Endodermal cell (in vitro differentiated cells): ENCODE measurements at regions not wholly inside any gene's neighbourhood (a gene's known extent, or its start where the extent isn't known, plus 50 kb on each side); places are given as distances from the start of the nearest gene placed in this dataset.

ENCODE experiments used
- DNase-seq: peaks from one replicate; pipeline ENCODE4 v3.0.0-alpha.2; 2017
- H3K27ac ChIP-seq: 2 replicates; pipeline ENCODE4 v1.5.1; 2013; ENCODE audit warnings: mild to moderate bottlenecking, low read depth, low read length, moderate library complexity
- H3K27me3 ChIP-seq: 2 replicates; pipeline ENCODE4 v1.6.1; 2013; ENCODE audit warnings: mild to moderate bottlenecking, low read length, moderate library complexity; ENCODE audit not compliant: insufficient read depth, control insufficient read depth, poor library complexity, severe bottlenecking
- H3K36me3 ChIP-seq: 2 replicates; pipeline ENCODE4 v1.7.0; 2013; ENCODE audit warnings: mild to moderate bottlenecking, low read length, moderate library complexity; ENCODE audit not compliant: control insufficient read depth, insufficient read depth
- H3K4me1 ChIP-seq: one replicate; pipeline ENCODE4 v1.7.0; 2013; ENCODE audit warnings: low read length; ENCODE audit not compliant: control insufficient read depth, insufficient read depth
- H3K4me3 ChIP-seq: 2 replicates; pipeline ENCODE4 v1.5.1; 2013; ENCODE audit warnings: mild to moderate bottlenecking, low read length, moderate library complexity
- H3K9ac ChIP-seq: 2 replicates; pipeline ENCODE4 v1.6.1; 2013; ENCODE audit warnings: mild to moderate bottlenecking, low read length, moderate library complexity; ENCODE audit not compliant: poor library complexity, severe bottlenecking; ENCODE audit errors: extremely low read depth
- H3K9me3 ChIP-seq: 2 replicates; pipeline ENCODE4 v1.6.1; 2013; ENCODE audit warnings: mild to moderate bottlenecking, low read length, moderate library complexity; ENCODE audit not compliant: control insufficient read depth
- H3K27ac Mint-ChIP-seq: 2 replicates; pipeline ENCODE4 v1.8.0; 2020; ENCODE audit warnings: mixed read lengths
- H3K27me3 Mint-ChIP-seq: 2 replicates; pipeline ENCODE4 v1.8.0; 2021; ENCODE audit warnings: mild to moderate bottlenecking, mixed read lengths; ENCODE audit not compliant: insufficient read depth
- H3K36me3 Mint-ChIP-seq: 2 replicates; pipeline ENCODE4 v1.8.0; 2020; ENCODE audit warnings: low read depth, mixed read lengths
- H3K4me1 Mint-ChIP-seq: 2 replicates; pipeline ENCODE4 v1.8.0; 2020; ENCODE audit warnings: mixed read lengths
- H3K4me3 Mint-ChIP-seq: 2 replicates; pipeline ENCODE4 v1.8.0; 2020; ENCODE audit warnings: mild to moderate bottlenecking, moderate library complexity, mixed read lengths
- H3K9me3 Mint-ChIP-seq: 2 replicates; pipeline ENCODE4 v1.8.0; 2020; ENCODE audit warnings: mild to moderate bottlenecking, mixed read lengths
- WGBS, 2 experiments: methylation state at CpG; one replicate each; pipeline versions ENCODE4 v1.1.5 to v1.1.7; 2013; ENCODE audit warnings: missing lambda C conversion rate in 2 of 2, mixed read lengths in 1 of 2; ENCODE audit not compliant: insufficient coverage in 1 of 2, insufficient read length in 1 of 2; 5-methylcytosine and 5-hydroxymethylcytosine counted together
- TF ChIP-seq, protein P1 (sequence below): fragments of 200-600 bp; sonication (generic); conservative IDR thresholded peaks from 2 replicates; pipeline ENCODE4 v1.5.0; 2021; ENCODE audit warnings: antibody characterized with exemption, mild to moderate bottlenecking

DNA sequence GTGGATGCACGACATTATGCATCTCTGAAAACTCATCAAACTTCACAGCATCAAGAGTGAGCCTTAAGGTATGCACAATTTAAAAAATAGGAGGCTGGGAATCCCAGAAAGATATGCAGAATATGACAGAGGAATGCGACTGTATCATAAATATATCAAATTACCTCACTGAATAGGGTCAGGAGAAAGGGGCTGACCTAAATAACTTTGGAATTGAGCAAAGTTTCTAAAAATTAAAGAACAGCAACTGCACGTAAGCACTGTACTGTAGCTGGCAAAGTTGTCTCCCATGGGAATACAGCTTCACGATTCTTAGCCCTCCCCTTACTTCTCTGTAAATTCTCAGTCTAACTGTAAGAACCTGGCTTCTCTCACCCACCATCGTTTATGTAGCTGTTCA, 397.4 kb upstream of the ZFP42 start:
- Histone ChIP-seq H3K4me3 (no peak overlapping the region), H3K27me3 (no peaks in the 10 kb centered on the region), H3K4me1 (no peaks in the 10 kb centered on the region), H3K27ac (no peak overlapping the region), H3K36me3 (no peaks in the 10 kb centered on the region), H3K9ac (no peak overlapping the region), H3K9me3 (no peaks in the 10 kb centered on the region)
- H3K9me3 Mint-ChIP-seq, result no peaks in the 10 kb centered on the region
- DNase-seq, result no peak
- H3K27ac Mint-ChIP-seq, result no peak overlapping the region
- TF ChIP-seq, protein P1, sequence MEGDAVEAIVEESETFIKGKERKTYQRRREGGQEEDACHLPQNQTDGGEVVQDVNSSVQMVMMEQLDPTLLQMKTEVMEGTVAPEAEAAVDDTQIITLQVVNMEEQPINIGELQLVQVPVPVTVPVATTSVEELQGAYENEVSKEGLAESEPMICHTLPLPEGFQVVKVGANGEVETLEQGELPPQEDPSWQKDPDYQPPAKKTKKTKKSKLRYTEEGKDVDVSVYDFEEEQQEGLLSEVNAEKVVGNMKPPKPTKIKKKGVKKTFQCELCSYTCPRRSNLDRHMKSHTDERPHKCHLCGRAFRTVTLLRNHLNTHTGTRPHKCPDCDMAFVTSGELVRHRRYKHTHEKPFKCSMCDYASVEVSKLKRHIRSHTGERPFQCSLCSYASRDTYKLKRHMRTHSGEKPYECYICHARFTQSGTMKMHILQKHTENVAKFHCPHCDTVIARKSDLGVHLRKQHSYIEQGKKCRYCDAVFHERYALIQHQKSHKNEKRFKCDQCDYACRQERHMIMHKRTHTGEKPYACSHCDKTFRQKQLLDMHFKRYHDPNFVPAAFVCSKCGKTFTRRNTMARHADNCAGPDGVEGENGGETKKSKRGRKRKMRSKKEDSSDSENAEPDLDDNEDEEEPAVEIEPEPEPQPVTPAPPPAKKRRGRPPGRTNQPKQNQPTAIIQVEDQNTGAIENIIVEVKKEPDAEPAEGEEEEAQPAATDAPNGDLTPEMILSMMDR, result no peak
- H3K36me3 Mint-ChIP-seq, result no peaks in the 10 kb centered on the region
- no peaks in the 10 kb centered on the region for H3K27me3 Mint-ChIP-seq
- no peaks in the 10 kb centered on the region for H3K4me1 Mint-ChIP-seq
- 87 to 95% methylated on average over 2 to 5 of the region's 5 CpGs for WGBS, 2 experiments
- H3K4me3 Mint-ChIP-seq, result no peak overlapping the region

- H3K36me3 ChIP-seq, result no peaks in the 10 kb centered on the region
- H3K9ac ChIP-seq, result no peak overlapping the region
- no peak overlapping the region for H3K4me3 ChIP-seq
- Mint-ChIP-seq H3K36me3 (no peaks in the 10 kb centered on the region), H3K27ac (no peak overlapping the region), H3K4me1 (peaks cover 6% of the 10 kb centered on the region), H3K4me3 (no peak overlapping the region), H3K27me3 (no peaks in the 10 kb centered on the region), H3K9me3 (no peaks in the 10 kb centered on the region)
- H3K27me3 ChIP-seq, result no peaks in the 10 kb centered on the region
- 88 to 91% methylated on average over 7 to 10 of the region's 11 CpGs for WGBS, 2 experiments
- H3K4me1 ChIP-seq, result no peaks in the 10 kb centered on the region
- DNase-seq, result no peak
- H3K27ac ChIP-seq, result no peak overlapping the region
- no peaks in the 10 kb centered on the region for H3K9me3 ChIP-seq
- TF ChIP-seq, protein P1, result no peak
Measured at GRCh38 chr4:187602339-187603092, 393.1 kb upstream of the ZFP42 start.

DNA sequence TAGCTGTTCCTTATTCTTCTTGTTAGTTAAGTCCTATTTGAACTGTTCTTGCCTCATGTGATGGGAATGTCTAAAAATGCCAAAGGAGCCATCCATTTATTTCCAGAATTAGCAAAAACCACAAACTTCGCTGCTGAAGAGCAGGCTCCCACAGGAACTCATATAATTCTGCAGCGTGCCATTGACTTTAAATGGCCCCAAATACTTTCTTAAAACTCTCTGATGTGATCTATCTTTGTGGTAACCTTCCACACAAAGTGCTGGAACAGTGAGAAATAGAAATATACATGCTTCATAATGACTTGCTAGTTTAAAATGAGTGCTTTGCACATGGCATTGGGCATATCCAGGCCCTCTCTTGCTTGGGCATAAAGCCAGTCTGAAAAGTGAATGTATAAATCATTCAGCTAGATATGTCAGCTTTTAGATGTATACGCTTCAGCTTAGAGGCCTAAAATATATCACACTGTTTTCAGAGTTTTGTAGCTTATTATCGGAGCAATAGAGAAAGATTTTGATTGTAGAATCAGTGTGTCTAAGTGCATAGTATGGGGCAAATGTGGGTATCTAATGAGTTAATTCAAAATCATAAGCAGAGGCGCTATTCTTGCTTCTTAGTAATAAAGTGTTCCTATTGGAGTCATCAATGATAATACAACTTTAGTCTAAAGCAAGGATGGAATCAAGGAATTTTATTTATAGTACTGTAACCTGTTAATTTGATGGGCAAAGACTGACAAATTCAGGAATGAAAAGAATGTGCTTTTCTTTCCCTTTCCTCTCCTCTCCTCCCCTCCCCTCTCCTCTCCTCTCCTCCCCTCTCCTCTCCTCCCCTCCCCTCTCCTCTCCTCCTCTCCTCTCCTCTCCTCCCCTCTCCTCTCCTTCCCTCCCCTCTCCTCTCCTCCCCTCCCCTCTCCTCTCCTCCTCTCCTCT, 392.2 kb upstream of the ZFP42 start:
- H3K9me3 ChIP-seq, result no peaks in the 10 kb centered on the region
- DNase-seq, result no peak
- 94% methylated on average over 4 to 5 of the region's 5 CpGs for WGBS, 2 experiments
- H3K4me3 ChIP-seq, result no peak overlapping the region
- no peak overlapping the region for H3K27ac ChIP-seq
- H3K9ac ChIP-seq, result no peak overlapping the region
- no peak overlapping the region for H3K4me3 Mint-ChIP-seq
- no peaks in the 10 kb centered on the region for H3K9me3 Mint-ChIP-seq
- H3K27me3 ChIP-seq, result no peaks in the 10 kb centered on the region
- H3K27ac Mint-ChIP-seq, result no peak overlapping the region
- no peaks in the 10 kb centered on the region for H3K36me3 ChIP-seq
- H3K4me1 Mint-ChIP-seq, result peaks cover 6% of the 10 kb centered on the region
- H3K27me3 Mint-ChIP-seq, result no peaks in the 10 kb centered on the region
- no peaks in the 10 kb centered on the region for H3K4me1 ChIP-seq
- TF ChIP-seq, protein P1, result no peak
- H3K36me3 Mint-ChIP-seq, result no peaks in the 10 kb centered on the region
